ENCODE measurements at regions not wholly inside any gene's neighbourhood (a gene's known extent, or its start where the extent isn't known, plus 50 kb on each side); places are given as distances from the start of the nearest gene placed in this dataset.

- TF ChIP-seq CSRNP3 (CRISPR knock-in tag; IDR thresholded peaks at IDR 0.05) (no peak), CREB5 (CRISPR knock-in tag; IDR thresholded peaks at IDR 0.05; ENCODE audit: low read depth) (no peak), ISL1 (CRISPR knock-in tag; IDR thresholded peaks at IDR 0.05) (no peak), OSR1 (CRISPR knock-in tag; IDR thresholded peaks at IDR 0.05) (no peak), CSDC2 (CRISPR knock-in tag; IDR thresholded peaks at IDR 0.05) (no peak), BACH2 (CRISPR knock-in tag; IDR thresholded peaks at IDR 0.05; ENCODE audit: borderline replicate concordance) (no peak), ZNF565 (CRISPR knock-in tag; conservative IDR thresholded peaks at IDR 0.05; ENCODE audit: low read depth) (no peak), POU6F1 (CRISPR knock-in tag; IDR thresholded peaks at IDR 0.05; ENCODE audit: borderline replicate concordance, low read depth) (no peak), ARNTL (CRISPR knock-in tag; IDR thresholded peaks at IDR 0.05; ENCODE audit: borderline replicate concordance, low read depth) (no peak), ZNF70 (CRISPR knock-in tag; IDR thresholded peaks at IDR 0.05) (no peak), TCF4 (CRISPR knock-in tag; IDR thresholded peaks at IDR 0.05; ENCODE audit: borderline replicate concordance) (no peak), RARB (CRISPR knock-in tag; IDR thresholded peaks at IDR 0.05) (no peak), ESRRG (CRISPR knock-in tag; IDR thresholded peaks at IDR 0.05) (no peak), ZFP3 (CRISPR knock-in tag; IDR thresholded peaks at IDR 0.05) (no peak), PATZ1 (CRISPR knock-in tag; IDR thresholded peaks at IDR 0.05; ENCODE audit: borderline replicate concordance) (no peak), ZFP30 (CRISPR knock-in tag; IDR thresholded peaks at IDR 0.05) (no peak), TSHZ2 (CRISPR knock-in tag; IDR thresholded peaks at IDR 0.05) (no peak), GLIS3 (CRISPR knock-in tag; IDR thresholded peaks at IDR 0.05) (no peak), ZNF8 (CRISPR knock-in tag; IDR thresholded peaks at IDR 0.05) (no peak), PPARA (CRISPR knock-in tag; IDR thresholded peaks at IDR 0.05; ENCODE audit: borderline replicate concordance) (no peak)
- no peak for ATAC-seq
Observed at GRCh38 chr18:51614967-51615571, 417.6 kb upstream of the MEX3C start.

- ATAC-seq = no peak
- TF ChIP-seq ESRRG (CRISPR knock-in tag; IDR thresholded peaks at IDR 0.05) (no peak), TSHZ2 (CRISPR knock-in tag; IDR thresholded peaks at IDR 0.05) (no peak), ISL1 (CRISPR knock-in tag; IDR thresholded peaks at IDR 0.05) (no peak), ZC3H10 (CRISPR knock-in tag; IDR thresholded peaks at IDR 0.05) (no peak), CSRNP3 (CRISPR knock-in tag; IDR thresholded peaks at IDR 0.05) (no peak), PPARA (CRISPR knock-in tag; IDR thresholded peaks at IDR 0.05; ENCODE audit: borderline replicate concordance) (no peak), SNAI2 (CRISPR knock-in tag; IDR thresholded peaks at IDR 0.05) (no peak), BACH2 (CRISPR knock-in tag; IDR thresholded peaks at IDR 0.05; ENCODE audit: borderline replicate concordance) (no peak), POU6F1 (CRISPR knock-in tag; IDR thresholded peaks at IDR 0.05; ENCODE audit: borderline replicate concordance, low read depth) (no peak), ZNF565 (CRISPR knock-in tag; conservative IDR thresholded peaks at IDR 0.05; ENCODE audit: low read depth) (no peak)
Observed at GRCh38 chr18:51617167-51617566, 419.7 kb upstream of the MEX3C start.

All from SK-N-SH treated with all-trans-retinoic acid at 6 μM for 48 hours (cell line).